A549 (cell line): ENCODE measurements at regions not wholly inside any gene's neighbourhood (a gene's known extent, or its start where the extent isn't known, plus 50 kb on each side); places are given as distances from the start of the nearest gene placed in this dataset.

ENCODE experiments used
- MAZ ChIP-seq: fragments of 150-350 bp; IDR thresholded peaks from 2 replicates; pipeline ENCODE4 v1.6.1; 2014; ENCODE audit warnings: antibody characterized with exemption, low read depth, low read length, borderline replicate concordance
- POLR2A ChIP-seq: IDR thresholded peaks from 2 replicates; pipeline ENCODE4 v1.6.1; 2012; ENCODE audit warnings: mild to moderate bottlenecking, low read length
- RCOR1 ChIP-seq: fragments of 150-350 bp; IDR thresholded peaks from 2 replicates; pipeline ENCODE4 v1.6.1; 2014; ENCODE audit warnings: antibody characterized with exemption, low read length, low read depth

GRCh38 chr21:28391938-28392849 lies 600.5 kb downstream of the LTN1 start:
- TF ChIP-seq RCOR1: no peak
- TF ChIP-seq MAZ: no peak
- TF ChIP-seq POLR2A: no peak
